GM21360 (cell line): ENCODE measurements at regions not wholly inside any gene's neighbourhood (a gene's known extent, or its start where the extent isn't known, plus 50 kb on each side); places are given as distances from the start of the nearest gene placed in this dataset.
"Not testable (repeated sequence)": the region's sequence is repeated elsewhere in the genome, so short reads cannot be mapped to it uniquely, and the experiment has no call there.

Experiments
- ATAC-seq: cut with Tn5 transposase; IDR thresholded peaks from one replicate; pipeline ENCODE4 v1.9.1; 2021; ENCODE audit warnings: mild to moderate bottlenecking, moderate library complexity; ENCODE audit not compliant: unreplicated experiment

- no peak for ATAC-seq
Observed at GRCh38 chr11:105432241-105432995, 177.5 kb upstream of the GRIA4 start.

- ATAC-seq = no peak
Observed at GRCh38 chr11:105429096-105429910, 180.6 kb upstream of the GRIA4 start.

DNA sequence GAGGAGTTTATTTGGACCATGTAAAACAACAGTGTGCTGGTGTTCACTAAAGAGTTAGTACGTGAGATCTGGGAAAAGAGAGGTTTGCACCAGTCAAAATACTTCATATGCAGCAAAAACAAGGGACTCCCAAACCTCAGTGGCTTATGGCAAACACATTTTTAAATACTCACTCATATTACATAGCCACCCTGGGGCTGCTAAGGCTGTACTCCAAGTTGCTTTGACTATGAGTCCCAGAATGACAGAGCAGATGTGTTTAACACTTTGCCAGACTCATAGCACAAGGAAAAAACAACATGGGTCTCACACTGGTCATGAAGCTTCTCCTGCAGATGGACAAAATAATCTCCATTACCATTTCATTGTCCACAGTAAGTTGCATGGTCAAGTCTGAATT, 202.8 kb upstream of the GRIA4 start:
- no peak for ATAC-seq

DNA sequence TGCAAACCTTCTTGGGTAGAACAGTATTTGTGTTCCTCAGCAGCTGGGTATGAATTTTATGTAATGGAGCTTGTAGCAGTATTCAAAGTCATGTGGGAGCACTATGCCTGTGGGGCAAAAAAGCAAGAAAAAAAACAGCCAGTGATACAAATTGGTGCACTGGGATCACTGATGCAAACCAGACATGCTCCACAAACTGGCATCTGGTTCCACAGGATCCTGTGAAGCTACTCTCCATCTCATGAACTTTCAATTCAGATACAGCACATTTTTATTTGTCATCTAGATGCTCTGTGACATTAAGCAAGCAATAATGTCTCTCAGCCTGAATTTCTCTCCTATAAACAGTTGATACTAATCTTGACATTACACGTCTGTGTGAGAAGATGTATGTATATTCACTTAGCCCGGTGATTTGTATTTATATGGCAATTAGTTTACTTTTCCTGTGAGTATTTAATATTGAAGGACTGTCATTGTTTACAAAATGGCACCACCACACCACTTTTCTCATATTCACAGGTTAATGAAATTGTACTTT, 208.5 kb upstream of the GRIA4 start:
- no peak for ATAC-seq

GRCh38 chr11:105399511-105399910, 210.4 kb upstream of the GRIA4 start:
- ATAC-seq = no peak

GRCh38 chr11:105398636-105399035, 211.2 kb upstream of the GRIA4 start:
- ATAC-seq = no peak

- ATAC-seq = no peak
Observed at GRCh38 chr11:105393326-105393725, 216.5 kb upstream of the GRIA4 start.

- no peak for ATAC-seq
Observed at GRCh38 chr11:105392556-105392955, 217.3 kb upstream of the GRIA4 start.

- ATAC-seq = no peak
Observed at GRCh38 chr11:105389952-105390351, 219.9 kb upstream of the GRIA4 start.

GRCh38 chr11:105388006-105388405, 221.9 kb upstream of the GRIA4 start:
- no peak for ATAC-seq

DNA sequence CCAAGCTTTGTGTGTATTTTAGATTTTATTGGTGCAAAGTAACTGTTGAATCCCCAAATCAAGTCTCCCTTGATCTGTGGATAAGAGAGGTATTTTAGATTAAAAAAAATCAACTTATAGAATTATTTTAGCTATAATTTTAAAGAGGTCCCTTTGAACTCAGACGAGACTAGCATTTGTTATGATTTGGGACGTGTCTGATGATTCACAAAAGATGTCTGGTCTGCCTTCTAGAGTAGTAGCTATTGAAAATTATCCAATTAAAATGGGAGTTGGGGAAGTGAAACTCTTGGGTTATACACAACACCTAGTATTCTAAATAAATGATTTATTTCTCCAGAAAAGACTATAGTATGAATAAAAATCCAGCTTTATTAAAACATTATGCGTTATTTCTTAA, 227.9 kb upstream of the GRIA4 start:
- no peak for ATAC-seq

DNA sequence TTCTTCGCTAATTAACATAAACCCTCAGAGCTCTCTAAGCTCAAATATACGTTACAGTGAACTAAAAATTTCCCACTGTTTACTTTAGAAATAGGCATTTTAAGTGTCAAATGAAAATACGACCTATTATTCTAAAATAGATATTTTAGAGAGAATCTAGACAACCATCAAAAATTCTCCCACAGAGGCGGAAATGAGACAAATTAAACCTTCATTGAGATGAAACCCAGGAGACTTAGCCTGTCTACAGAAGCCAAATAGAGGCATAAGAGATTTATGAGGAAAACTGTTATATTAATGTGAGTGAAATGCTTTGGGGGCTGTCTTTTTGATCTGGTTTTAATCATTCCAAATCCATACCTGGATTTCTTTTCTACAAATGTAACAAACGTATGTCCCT, 232.0 kb upstream of the GRIA4 start:
- ATAC-seq = no peak

DNA sequence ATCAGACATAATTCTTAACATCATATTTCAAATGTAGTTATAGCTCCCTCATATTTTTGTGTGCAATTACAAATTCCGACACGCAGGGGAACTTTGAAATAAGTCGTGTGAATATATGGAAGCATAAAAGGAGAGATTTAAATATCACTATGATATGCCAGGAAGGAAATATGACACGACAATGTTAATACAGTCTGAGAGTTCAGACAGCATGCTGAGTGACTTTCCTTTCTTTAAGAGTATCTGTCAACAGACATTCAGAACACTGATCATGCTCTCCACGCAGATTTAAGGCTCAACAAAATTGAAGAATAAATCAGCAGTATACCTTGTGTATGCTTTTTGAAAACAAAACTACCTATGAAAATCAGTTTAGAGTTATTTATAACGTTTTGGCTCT, 232.6 kb upstream of the CARD18 start:
- no peak for ATAC-seq

DNA sequence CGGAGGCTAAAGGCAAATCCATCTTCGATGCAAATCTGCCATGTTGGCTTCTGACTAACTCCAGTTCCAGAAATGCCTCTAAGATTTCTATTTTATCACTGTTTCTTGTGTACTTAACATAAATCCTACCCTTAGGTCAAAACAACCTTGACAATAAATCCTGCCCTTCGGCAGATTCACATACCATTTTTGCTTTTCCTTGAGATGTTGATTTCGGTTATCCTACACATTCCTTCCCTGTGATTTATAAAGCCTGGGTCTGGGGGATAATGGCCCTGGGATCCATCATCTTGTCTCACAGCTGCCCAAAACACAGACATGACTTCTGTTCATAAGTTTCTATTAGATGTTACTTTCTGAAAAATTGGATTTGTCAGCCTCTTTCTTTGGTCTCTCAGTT, 231.7 kb upstream of the CARD18 start:
- no peak for ATAC-seq

- ATAC-seq = no peak
Observed at GRCh38 chr11:105368711-105369110, 229.1 kb upstream of the CARD18 start.

GRCh38 chr11:105367129-105367528, 227.6 kb upstream of the CARD18 start:
- ATAC-seq = no peak

- ATAC-seq = no peak
Observed at GRCh38 chr11:105361651-105362050, 222.1 kb upstream of the CARD18 start.

DNA sequence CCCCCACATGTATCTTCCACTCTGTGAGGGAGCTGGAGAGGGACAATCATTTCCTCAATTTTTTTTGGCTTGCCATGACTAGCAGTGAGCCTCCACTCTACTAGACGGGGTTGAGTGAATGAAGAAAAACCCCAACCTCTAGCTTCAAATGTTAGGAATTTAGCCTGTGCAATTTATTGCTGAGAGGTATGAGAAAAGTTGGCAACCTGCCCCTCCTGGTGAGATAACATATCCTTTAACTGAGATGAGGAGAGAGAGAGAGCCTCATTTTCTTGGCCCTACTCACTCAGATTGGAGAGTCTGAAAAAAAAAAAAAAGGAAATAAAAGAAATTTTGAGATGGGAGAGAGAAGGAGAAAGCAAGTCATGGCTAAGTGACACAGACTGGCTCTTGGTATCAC, 218.2 kb upstream of the CARD18 start:
- ATAC-seq = no peak

DNA sequence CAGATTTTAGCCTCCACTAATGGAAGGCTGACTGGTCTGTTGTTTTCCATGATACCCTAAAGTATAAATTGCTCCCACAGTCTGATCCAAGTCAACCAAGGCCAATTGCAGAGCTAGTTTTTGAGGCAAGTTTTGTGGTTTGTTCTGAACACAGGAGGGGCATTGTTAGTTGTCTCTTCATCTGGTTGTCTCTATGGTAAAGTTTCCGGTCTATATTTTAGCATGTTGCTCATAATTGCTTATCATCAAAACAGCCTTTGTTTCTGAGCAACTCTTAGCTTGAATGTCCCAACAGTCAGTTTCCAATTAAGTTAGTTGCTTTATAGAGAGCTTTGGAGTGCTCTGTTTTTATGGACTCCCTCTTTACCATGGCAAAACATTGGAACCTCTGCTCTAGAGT, 217.6 kb upstream of the CARD18 start:
- no peak for ATAC-seq

GRCh38 chr11:105349867-105350266, 210.3 kb upstream of the CARD18 start:
- ATAC-seq = not testable (repeated sequence)

- ATAC-seq = no peak
Observed at GRCh38 chr11:105344938-105345337, 205.4 kb upstream of the CARD18 start.
